ENCODE measurements at regions not wholly inside any gene's neighbourhood (a gene's known extent, or its start where the extent isn't known, plus 50 kb on each side); places are given as distances from the start of the nearest gene placed in this dataset.

DNA sequence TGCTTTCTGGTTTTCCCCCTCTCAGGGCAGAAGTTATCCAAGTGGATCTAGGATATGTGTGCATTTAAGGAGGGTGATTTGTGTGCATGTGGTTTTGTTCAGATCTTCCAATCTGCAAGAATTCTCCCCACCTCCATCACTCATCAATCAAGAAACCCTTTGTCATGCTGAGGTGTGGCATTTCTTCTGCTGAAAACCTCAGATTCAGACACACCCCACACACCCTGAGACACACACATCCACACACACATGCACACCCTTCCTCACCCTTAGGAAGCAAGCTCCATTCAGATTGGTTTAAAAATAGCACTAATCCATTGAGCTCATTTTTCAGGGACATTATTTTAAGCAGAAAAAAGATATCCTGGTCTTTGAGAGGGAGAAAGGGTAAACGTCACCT is 106.1 kb upstream of the HSD17B12 start:
- no peak for DNase-seq (ENCODE audit: low read depth)
- no peak overlapping the region for H3K4me3 ChIP-seq (ENCODE audit: control insufficient read depth, low read depth, low read length)
- TF ChIP-seq, protein P1, sequence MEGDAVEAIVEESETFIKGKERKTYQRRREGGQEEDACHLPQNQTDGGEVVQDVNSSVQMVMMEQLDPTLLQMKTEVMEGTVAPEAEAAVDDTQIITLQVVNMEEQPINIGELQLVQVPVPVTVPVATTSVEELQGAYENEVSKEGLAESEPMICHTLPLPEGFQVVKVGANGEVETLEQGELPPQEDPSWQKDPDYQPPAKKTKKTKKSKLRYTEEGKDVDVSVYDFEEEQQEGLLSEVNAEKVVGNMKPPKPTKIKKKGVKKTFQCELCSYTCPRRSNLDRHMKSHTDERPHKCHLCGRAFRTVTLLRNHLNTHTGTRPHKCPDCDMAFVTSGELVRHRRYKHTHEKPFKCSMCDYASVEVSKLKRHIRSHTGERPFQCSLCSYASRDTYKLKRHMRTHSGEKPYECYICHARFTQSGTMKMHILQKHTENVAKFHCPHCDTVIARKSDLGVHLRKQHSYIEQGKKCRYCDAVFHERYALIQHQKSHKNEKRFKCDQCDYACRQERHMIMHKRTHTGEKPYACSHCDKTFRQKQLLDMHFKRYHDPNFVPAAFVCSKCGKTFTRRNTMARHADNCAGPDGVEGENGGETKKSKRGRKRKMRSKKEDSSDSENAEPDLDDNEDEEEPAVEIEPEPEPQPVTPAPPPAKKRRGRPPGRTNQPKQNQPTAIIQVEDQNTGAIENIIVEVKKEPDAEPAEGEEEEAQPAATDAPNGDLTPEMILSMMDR (IDR thresholded peaks at IDR 0.05; ENCODE audit: control insufficient read depth, insufficient read depth, low read depth, low read length, missing control alignments): no peak

DNA sequence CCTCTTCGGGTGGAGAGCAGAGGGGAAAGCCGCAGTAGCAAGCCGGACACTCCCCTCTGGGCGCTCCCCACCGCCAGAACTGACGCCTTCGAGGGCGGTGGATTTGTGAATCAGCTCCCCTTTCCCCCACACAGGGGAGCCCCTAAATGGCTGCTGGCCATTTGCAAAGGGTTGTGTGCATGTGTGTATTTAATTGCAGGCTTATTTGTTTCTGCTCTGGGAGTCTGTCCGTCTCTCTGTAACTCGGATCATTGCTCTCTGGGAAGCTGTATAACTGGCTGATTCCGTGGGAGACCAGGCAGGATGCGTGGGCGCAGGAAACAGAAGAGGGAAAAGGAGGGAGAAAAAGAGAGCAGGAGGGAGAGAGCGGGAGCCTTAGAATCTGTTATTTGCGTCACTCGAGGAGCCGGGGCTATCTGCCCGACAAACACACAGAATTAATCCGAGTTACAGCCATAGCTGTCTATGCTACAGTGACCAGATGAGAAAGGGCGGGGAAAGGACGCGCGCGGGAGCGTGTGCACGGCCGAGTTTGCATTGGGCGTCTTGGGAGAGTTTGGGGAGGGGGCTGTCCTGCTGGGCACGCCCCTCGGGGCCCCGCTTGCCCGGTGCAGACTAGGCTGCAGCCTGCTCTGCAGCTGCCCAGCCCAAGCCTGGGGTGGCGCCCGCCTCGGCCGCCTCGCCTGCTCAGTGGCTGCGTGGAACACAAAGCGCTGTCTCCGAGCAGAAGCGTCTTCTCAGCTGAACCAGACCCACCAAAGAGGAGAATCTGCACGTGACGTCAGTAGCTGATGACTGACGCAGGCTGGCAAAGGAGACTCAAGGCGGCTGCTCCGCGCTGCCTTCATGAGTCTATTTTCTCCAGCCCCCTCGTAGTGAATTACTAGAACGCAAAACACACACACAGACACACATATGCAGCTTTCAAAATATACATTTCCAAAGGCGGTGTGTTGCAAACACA is 105.3 kb upstream of the HSD17B12 start:
- peak overlapping the region; percentile 14 for H3K4me3 ChIP-seq (ENCODE audit: control insufficient read depth, low read depth, low read length)
- no peak for DNase-seq (ENCODE audit: low read depth)

DNA sequence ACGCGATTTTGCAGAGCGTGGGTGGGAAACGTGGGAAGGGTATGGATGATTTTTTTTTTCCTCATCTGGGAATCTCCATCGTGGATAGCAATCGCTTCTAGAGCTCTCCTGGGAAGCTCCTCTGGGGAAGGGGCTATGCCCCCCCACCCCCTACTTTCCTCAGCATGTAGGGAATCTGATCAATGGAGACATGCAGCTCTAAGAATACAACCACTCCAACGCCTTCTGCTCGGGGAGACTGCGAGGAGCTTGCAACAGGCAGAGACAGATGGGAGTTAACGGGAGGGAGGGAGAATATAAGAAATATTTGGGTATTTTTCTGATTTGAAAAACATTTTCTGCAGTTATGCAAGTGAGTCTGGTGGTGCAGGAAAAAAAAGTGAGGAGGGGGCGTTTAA is 104.6 kb upstream of the HSD17B12 start:
- DNase-seq (ENCODE audit: low read depth): no peak
- TF ChIP-seq, protein P1 (IDR thresholded peaks at IDR 0.05; ENCODE audit: control insufficient read depth, insufficient read depth, low read depth, low read length, missing control alignments): no peak
- peak overlapping the region; percentile 14; the same call in 1 of the 2 replicates for H3K4me3 ChIP-seq (ENCODE audit: control insufficient read depth, low read depth, low read length)

More for the DNA sequence above, 105.3 kb upstream of the HSD17B12 start:
- TF ChIP-seq, protein P1 (IDR thresholded peaks at IDR 0.05; ENCODE audit: control insufficient read depth, insufficient read depth, low read depth, low read length, missing control alignments): no peak

DNA sequence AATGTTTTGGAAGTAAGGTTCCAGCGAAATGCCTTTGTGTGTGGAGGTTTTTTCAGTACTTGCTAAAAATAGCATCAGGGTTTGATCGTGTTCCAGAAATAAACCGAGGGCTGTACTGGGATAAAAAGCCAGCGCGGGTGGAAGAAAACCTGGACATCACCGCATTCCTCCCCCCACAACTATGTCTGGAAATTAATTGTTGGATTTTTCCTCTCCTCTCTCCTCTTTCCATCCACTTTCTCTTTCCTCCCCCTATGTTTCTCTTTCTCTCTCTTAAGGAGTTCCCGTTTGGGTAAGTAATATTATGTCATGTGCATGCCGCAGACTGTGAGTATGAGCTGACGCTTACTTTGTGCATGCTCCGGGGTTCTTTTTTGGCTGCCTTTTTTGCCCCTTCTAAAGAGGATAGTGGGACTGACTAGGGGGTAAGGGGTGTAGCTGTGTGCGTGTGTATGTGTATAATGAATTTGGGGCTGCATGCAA is 104.2 kb upstream of the HSD17B12 start:
- no peak for DNase-seq (ENCODE audit: low read depth)
- TF ChIP-seq, protein P1 (IDR thresholded peaks at IDR 0.05; ENCODE audit: control insufficient read depth, insufficient read depth, low read depth, low read length, missing control alignments): no peak
- H3K4me3 ChIP-seq (ENCODE audit: control insufficient read depth, low read depth, low read length): peak overlapping the region; percentile 25

DNA sequence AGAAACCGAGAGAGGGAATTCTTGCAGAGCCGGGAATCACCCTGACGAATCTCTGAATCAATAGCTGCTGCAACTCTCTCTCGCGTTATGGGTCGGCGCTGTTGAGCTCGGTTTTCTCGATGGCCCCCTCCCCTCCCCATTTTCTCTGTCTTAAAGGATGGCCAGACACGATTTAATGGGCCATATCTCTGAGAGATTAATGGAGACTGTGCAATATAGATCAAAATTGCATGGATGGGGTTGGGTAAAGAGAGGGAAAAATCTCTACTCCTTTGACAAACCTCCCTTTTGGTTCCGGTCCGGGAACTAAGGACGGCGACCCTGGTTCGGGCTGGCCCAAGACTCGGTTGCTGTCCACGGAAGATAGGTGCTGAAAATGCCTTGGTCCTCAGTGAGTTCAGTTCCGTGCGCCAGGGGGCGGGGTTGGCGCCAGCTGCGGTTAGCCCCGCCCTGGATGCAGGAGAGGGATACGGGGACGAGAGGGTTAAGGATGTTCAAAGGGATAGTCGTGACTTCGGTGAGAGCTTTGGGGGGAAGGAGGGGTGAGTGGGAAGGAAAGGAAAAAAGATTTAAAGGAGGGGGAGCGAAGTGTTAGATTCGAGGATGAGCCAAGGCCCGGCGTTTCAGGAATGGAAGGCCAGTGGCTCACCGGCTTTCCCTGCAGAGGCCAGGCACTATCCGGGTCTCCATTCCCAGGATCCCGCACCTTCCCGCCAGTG is 103.6 kb upstream of the HSD17B12 start:
- no peak for DNase-seq (ENCODE audit: low read depth)
- TF ChIP-seq, protein P1 (IDR thresholded peaks at IDR 0.05; ENCODE audit: control insufficient read depth, insufficient read depth, low read depth, low read length, missing control alignments): peak; percentile 54
- no peak overlapping the region for H3K4me3 ChIP-seq (ENCODE audit: control insufficient read depth, low read depth, low read length)

DNA sequence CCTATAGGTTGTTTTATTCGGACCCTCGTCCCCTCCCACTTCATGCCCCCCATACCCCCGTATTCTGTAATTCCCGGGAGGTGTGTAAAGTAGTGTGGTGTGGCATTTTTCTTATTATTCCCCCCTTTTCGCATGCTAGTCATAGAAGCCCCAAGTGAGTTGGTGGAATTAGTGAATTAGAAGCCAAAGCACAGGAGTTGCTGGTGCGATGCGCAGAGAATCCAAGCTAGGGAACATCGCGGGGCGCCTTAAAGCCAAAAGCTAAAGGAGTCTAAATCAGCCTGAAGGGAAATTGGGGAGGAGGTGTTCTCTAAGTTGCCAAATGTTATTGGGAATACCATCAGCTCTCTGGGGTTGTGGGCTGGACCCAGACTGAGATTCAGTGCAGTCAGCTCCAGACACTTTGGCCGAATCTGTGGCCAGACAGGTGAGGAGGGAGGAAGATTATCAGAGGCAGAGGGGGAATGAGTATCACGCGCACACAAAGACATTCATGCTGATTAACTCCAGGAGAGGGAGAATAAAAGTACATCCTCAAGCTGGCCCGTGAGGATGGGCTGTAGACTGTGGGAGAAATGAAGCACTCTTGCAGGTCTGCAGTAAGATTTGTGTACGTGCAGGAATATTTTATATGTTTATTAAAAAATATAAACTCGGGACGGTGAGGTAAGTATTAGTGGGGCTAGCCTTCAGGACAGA is 102.8 kb upstream of the HSD17B12 start:
- TF ChIP-seq, protein P1 (IDR thresholded peaks at IDR 0.05; ENCODE audit: control insufficient read depth, insufficient read depth, low read depth, low read length, missing control alignments): no peak
- DNase-seq (ENCODE audit: low read depth): no peak
- H3K4me3 ChIP-seq (ENCODE audit: control insufficient read depth, low read depth, low read length): no peak overlapping the region

Data from AG09309 (cell line).